Sigmoid colon (tissue), 6 donors: ENCODE measurements at regions not wholly inside any gene's neighbourhood (a gene's known extent, or its start where the extent isn't known, plus 50 kb on each side); places are given as distances from the start of the nearest gene placed in this dataset.
"Not testable (repeated sequence)": the region's sequence is repeated elsewhere in the genome, so short reads cannot be mapped to it uniquely, and the experiment has no call there.

Experiments
- DNase-seq: peaks from one replicate; pipeline ENCODE4 v3.0.0-alpha.2; 2019
- H3K27ac ChIP-seq, 4 donors: fragments of 200-600 bp; sonication (generic); one replicate each; pipeline ENCODE4 v1.5.1; 2016 to 2019; ENCODE audit warnings: mild to moderate bottlenecking in 1 of 4
- H3K27me3 ChIP-seq, 3 donors: fragments of 200-600 bp; sonication (generic); one replicate each; pipeline ENCODE4 v1.5.1; 2019; ENCODE audit warnings: mild to moderate bottlenecking in 1 of 3
- H3K36me3 ChIP-seq, 4 donors: fragments of 200-600 bp; sonication (generic); one replicate each; pipeline ENCODE4 v1.5.1; 2016 to 2019
- H3K4me1 ChIP-seq, 4 donors: fragments of 200-600 bp; sonication (generic); one replicate each; pipeline ENCODE4 v1.5.1; 2017 to 2019
- H3K4me3 ChIP-seq, 4 donors: fragments of 200-600 bp; sonication (generic); one replicate each; pipeline ENCODE4 v1.5.1; 2017 to 2019; ENCODE audit warnings: mild to moderate bottlenecking in 2 of 4, moderate library complexity in 1 of 4
- H3K9me3 ChIP-seq, 4 donors: fragments of 200-600 bp in 3 of 4; sonication (generic) in 3 of 4; one replicate each; pipeline versions ENCODE4 v1.5.1 to v1.6.1; 2013 to 2019
- CTCF ChIP-seq, 4 experiments: fragments of 450-650 bp in 3 of 4; fragments of 200-600 bp in 1 of 4; IDR thresholded peaks; one replicate each; pipeline ENCODE4 v1.5.1; 2016 to 2019; ENCODE audit warnings: antibody characterized with exemption in 4 of 4, mild to moderate bottlenecking in 3 of 4, moderate library complexity in 2 of 4
- EP300 ChIP-seq, 4 donors: sonication (generic); formaldehyde crosslinking; IDR thresholded peaks; one replicate each; pipeline ENCODE4 v1.6.1; 2017; ENCODE audit warnings: antibody characterized with exemption in 4 of 4
- POLR2A ChIP-seq, 2 donors: fragments of 450-650 bp; IDR thresholded peaks; one replicate each; pipeline ENCODE4 v1.6.1; 2016; ENCODE audit warnings: antibody characterized with exemption in 2 of 2, mild to moderate bottlenecking in 2 of 2, moderate library complexity in 2 of 2
- POLR2AphosphoS5 ChIP-seq, 4 donors: sonication (generic); formaldehyde crosslinking; IDR thresholded peaks; one replicate each; pipeline ENCODE4 v1.6.1; 2017; ENCODE audit warnings: antibody characterized with exemption in 4 of 4
- WGBS, 2 donors: extraction: QIAGEN DNeasy Blood & Tissue Kit; methylation state at CpG; one replicate each; pipeline ENCODE4 v1.1.7; 2013; 5-methylcytosine and 5-hydroxymethylcytosine counted together
- intact Hi-C: fragments of 100-400 bp; cut with DNase I; formaldehyde crosslinking; loops from one replicate; pipeline ENCODE4 v1.15.1; 2023
- donor health status: healthy with polysubstance abuse.
- donor health status: healthy.

DNA sequence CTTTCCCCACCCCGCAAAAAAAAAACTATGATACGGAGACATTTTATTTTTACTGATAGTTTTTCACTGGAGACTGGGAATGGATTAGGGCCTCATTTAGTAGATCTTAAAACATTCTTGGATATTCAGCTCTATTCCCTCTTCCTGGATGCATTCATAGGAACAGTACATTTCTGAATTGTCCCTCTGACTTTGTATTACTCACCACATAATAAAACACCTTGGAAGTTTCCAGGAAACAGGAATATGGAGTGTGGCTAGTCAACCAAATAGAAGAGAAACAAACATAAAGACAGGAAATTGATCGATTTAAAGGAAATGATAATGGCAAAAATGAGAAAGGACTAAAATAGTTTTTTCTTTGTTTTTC lies 147.7 kb downstream of the GPX5 start:
- Histone ChIP-seq H3K27ac (no peak overlapping the region), H3K27me3 (peaks cover 14 to 62% (median 25%) of the 10 kb centered on the region in 3 donors), H3K4me1 (peaks cover 0 to 9% (median 3%) of the 10 kb centered on the region in 4 donors), H3K36me3 (no peaks in the 10 kb centered on the region), H3K4me3 (no peak overlapping the region), H3K9me3 (no peaks in the 10 kb centered on the region)
- TF ChIP-seq CTCF (IDR thresholded peaks at IDR 0.05) (no peak), EP300 (IDR thresholded peaks at IDR 0.05) (no peak), POLR2AphosphoS5 (IDR thresholded peaks at IDR 0.05) (no peak), POLR2A (IDR thresholded peaks at IDR 0.05) (no peak)
- 63 to 66% methylated on average over 3 of the region's 3 CpGs for WGBS, 2 donors
- intact Hi-C loops = no loop called here
- DNase-seq = no peak

- H3K4me1 ChIP-seq = peaks cover 0 to 9% (median 3%) of the 10 kb centered on the region in 4 donors
- H3K27me3 ChIP-seq = peaks cover 14 to 69% (median 25%) of the 10 kb centered on the region in 3 donors
- no peak overlapping the region for H3K4me3 ChIP-seq
- no peaks in the 10 kb centered on the region for H3K9me3 ChIP-seq
- intact Hi-C loops = no loop called here
- no peak overlapping the region for H3K27ac ChIP-seq
- no peaks in the 10 kb centered on the region for H3K36me3 ChIP-seq
- WGBS, 2 donors = 2 to 10% methylated on average over 44 of the region's 44 CpGs
- TF ChIP-seq CTCF (IDR thresholded peaks at IDR 0.05) = no peak
- no peak for TF ChIP-seq EP300 (IDR thresholded peaks at IDR 0.05)
- TF ChIP-seq POLR2AphosphoS5 (IDR thresholded peaks at IDR 0.05) = no peak
- TF ChIP-seq POLR2A (IDR thresholded peaks at IDR 0.05) = no peak
- no peak for DNase-seq
Observed at GRCh38 chr6:28673787-28674671, 148.3 kb downstream of the GPX5 start.

GRCh38 chr6:28675600-28675999 lies 149.9 kb downstream of the GPX5 start:
- Histone ChIP-seq H3K4me1 (peaks cover 0 to 9% (median 3%) of the 10 kb centered on the region in 4 donors), H3K27ac (no peak overlapping the region), H3K36me3 (no peaks in the 10 kb centered on the region), H3K27me3 (peaks cover 14 to 79% (median 25%) of the 10 kb centered on the region in 3 donors), H3K4me3 (no peak overlapping the region), H3K9me3 (no peaks in the 10 kb centered on the region)
- TF ChIP-seq POLR2A (IDR thresholded peaks at IDR 0.05) (no peak), POLR2AphosphoS5 (IDR thresholded peaks at IDR 0.05) (no peak), CTCF (IDR thresholded peaks at IDR 0.05) (no peak), EP300 (IDR thresholded peaks at IDR 0.05) (no peak)
- intact Hi-C loops = no loop called here
- DNase-seq = no peak
- 22 to 63% methylated on average over 1 of the region's 1 CpG for WGBS, 2 donors

GRCh38 chr6:28682542-28682941 lies 156.9 kb downstream of the GPX5 start:
- 27 to 40% methylated on average over 3 of the region's 3 CpGs for WGBS, 2 donors
- Histone ChIP-seq H3K36me3 (no peaks in the 10 kb centered on the region), H3K27me3 (peaks cover 0 to 78% (median 18%) of the 10 kb centered on the region in 3 donors), H3K27ac (no peak overlapping the region), H3K9me3 (no peaks in the 10 kb centered on the region), H3K4me1 (no peaks in the 10 kb centered on the region), H3K4me3 (no peak overlapping the region)
- intact Hi-C loops = no loop called here
- TF ChIP-seq POLR2A (IDR thresholded peaks at IDR 0.05) = no peak
- TF ChIP-seq POLR2AphosphoS5 (IDR thresholded peaks at IDR 0.05) = no peak
- no peak for TF ChIP-seq CTCF (IDR thresholded peaks at IDR 0.05)
- TF ChIP-seq EP300 (IDR thresholded peaks at IDR 0.05) = no peak
- DNase-seq = no peak

DNA sequence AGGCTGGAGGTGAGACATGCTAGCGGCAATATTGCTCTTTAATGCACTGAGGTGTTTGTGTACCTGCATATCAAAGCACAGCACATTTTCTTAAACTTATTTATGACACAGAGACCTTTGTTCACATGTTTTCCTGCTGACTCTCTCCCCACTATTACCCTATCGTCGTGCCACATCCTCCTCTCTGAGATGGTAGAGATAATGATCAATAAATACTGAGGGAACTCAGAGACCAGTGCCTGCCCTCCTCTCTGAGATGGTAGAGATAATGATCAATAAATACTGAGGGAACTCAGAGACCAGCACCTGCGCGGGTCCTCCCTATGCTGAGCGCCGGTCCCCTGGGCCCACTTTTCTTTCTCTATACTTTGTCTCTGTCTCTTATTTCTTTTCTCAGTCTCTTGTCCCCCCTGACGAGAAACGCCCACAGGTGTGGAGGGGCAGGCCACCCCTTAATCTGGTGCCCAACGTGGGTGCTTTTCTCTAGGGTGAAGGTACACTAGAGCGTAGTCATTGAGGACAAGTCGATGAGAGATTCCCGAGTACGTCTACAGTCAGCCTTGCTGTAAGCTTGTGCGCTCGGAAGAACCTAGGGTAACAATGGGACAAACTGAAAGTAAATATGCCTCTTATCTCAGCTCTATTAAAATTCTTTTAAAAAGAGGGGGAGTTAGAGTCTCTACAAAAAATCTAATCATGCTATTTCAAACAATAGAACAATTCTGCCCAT lies 157.4 kb downstream of the GPX5 start:
- H3K27me3 ChIP-seq = peaks cover 0 to 79% (median 18%) of the 10 kb centered on the region in 3 donors
- 48 to 49% methylated on average over 16 of the region's 16 CpGs for WGBS, 2 donors
- intact Hi-C loops, DNase-seq, H3K27ac ChIP-seq, H3K9me3 ChIP-seq, H3K4me3 ChIP-seq, H3K36me3 ChIP-seq, H3K4me1 ChIP-seq: not testable (repeated sequence)
